ENCODE measurements at regions not wholly inside any gene's neighbourhood (a gene's known extent, or its start where the extent isn't known, plus 50 kb on each side); places are given as distances from the start of the nearest gene placed in this dataset.

DNA sequence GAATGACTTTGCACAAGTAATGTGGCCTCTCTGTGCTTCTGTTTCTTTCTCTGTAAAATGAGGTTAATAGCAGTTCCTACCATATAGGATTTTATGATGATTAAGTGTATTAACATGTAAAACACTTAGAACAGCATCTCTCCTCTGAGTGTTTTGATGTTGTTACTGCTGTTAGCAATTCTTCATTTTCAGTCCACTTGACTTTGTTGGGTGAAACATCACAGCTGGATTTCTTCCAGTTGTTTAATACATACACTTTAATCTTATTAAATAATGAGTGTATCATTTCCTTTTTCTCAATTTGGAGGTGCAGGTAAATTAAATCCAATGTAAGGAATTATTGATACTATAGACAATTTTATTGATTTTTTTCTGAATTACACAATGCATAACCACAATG lies 113.6 kb downstream of the KDR start:
- Mint-ChIP-seq H3K27me3 (ENCODE audit: low read depth in 3 of 3) (peaks cover 0 to 4% (median 1%) of the 10 kb centered on the region in 3 donors), H3K36me3 (no peaks in the 10 kb centered on the region), H3K27ac (no peak overlapping the region), H3K4me1 (no peaks in the 10 kb centered on the region), H3K9me3 (peaks cover 0 to 2% (median 0%) of the 10 kb centered on the region in 7 donors), H3K4me3 (no peak overlapping the region)
- Histone ChIP-seq H3K27ac (ENCODE audit: low read depth in 1 of 2, low read length in 2 of 2) (no peak overlapping the region), H3K4me2 (replicated peaks; ENCODE audit: extremely low read depth, low read length, poor library complexity, severe bottlenecking) (no peak overlapping the region), H4K20me1 (ENCODE audit: insufficient read depth, low read length) (no peaks in the 10 kb centered on the region), H3K9ac (ENCODE audit: insufficient read depth, low read length, poor library complexity, severe bottlenecking) (no peak overlapping the region), H3K27me3 (ENCODE audit: control insufficient read depth in 2 of 2, insufficient read depth in 2 of 2, low read length in 2 of 2) (no peaks in the 10 kb centered on the region), H3K4me3 (replicated peaks in 1 of 3; ENCODE audit: low read depth in 2 of 3, low read length in 3 of 3) (no peak overlapping the region), H3K9me3 (replicated peaks in 1 of 2; ENCODE audit: control insufficient read depth in 1 of 2, insufficient read depth in 1 of 2, low read length in 2 of 2) (no peaks in the 10 kb centered on the region), H2AFZ (ENCODE audit: insufficient read depth, low read depth, low read length, poor library complexity, severe bottlenecking) (no peak overlapping the region), H3K79me2 (ENCODE audit: insufficient read depth, low read length) (no peaks in the 10 kb centered on the region), H3K4me1 (ENCODE audit: control insufficient read depth in 1 of 2, insufficient read depth in 2 of 2, low read length in 2 of 2) (no peaks in the 10 kb centered on the region), H3K36me3 (replicated peaks in 1 of 2; ENCODE audit: control insufficient read depth in 1 of 2, insufficient read depth in 2 of 2, low read length in 2 of 2) (no peaks in the 10 kb centered on the region)
- intact Hi-C loops (cut with micrococcal nuclease) = no loop called here
- no peak for DNase-seq
- TF ChIP-seq, protein P1, sequence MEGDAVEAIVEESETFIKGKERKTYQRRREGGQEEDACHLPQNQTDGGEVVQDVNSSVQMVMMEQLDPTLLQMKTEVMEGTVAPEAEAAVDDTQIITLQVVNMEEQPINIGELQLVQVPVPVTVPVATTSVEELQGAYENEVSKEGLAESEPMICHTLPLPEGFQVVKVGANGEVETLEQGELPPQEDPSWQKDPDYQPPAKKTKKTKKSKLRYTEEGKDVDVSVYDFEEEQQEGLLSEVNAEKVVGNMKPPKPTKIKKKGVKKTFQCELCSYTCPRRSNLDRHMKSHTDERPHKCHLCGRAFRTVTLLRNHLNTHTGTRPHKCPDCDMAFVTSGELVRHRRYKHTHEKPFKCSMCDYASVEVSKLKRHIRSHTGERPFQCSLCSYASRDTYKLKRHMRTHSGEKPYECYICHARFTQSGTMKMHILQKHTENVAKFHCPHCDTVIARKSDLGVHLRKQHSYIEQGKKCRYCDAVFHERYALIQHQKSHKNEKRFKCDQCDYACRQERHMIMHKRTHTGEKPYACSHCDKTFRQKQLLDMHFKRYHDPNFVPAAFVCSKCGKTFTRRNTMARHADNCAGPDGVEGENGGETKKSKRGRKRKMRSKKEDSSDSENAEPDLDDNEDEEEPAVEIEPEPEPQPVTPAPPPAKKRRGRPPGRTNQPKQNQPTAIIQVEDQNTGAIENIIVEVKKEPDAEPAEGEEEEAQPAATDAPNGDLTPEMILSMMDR (IDR thresholded peaks at IDR 0.05) = no peak

DNA sequence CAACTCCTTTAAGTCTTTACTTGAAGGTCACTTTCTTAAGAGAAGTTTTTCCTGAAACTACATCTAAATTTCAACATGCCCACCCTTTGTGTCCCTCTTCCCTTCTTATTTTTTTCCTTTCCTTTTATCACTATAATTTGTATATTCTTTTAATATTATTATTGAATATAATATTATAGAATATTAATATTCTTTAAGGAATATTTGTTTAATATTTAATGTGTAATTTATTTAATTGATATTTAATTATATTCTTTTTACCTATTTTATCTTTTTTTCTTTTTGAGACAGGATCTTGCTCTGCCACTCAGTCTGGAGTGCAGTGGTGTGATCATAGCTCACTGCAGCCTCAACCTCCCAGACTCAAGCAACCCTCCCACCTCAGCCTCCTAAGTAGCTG lies 114.8 kb downstream of the KDR start:
- Mint-ChIP-seq H3K27ac (no peak overlapping the region), H3K9me3 (peaks cover 0 to 2% (median 0%) of the 10 kb centered on the region in 7 donors), H3K4me1 (no peaks in the 10 kb centered on the region), H3K27me3 (ENCODE audit: low read depth in 3 of 3) (peaks cover 0 to 4% (median 1%) of the 10 kb centered on the region in 3 donors), H3K36me3 (no peaks in the 10 kb centered on the region), H3K4me3 (no peak overlapping the region)
- Histone ChIP-seq H3K27ac (ENCODE audit: low read depth in 1 of 2, low read length in 2 of 2) (no peak overlapping the region), H3K4me3 (replicated peaks in 1 of 3; ENCODE audit: low read depth in 2 of 3, low read length in 3 of 3) (no peak overlapping the region), H3K9me3 (replicated peaks in 1 of 2; ENCODE audit: control insufficient read depth in 1 of 2, insufficient read depth in 1 of 2, low read length in 2 of 2) (no peaks in the 10 kb centered on the region), H2AFZ (ENCODE audit: insufficient read depth, low read depth, low read length, poor library complexity, severe bottlenecking) (no peak overlapping the region), H4K20me1 (ENCODE audit: insufficient read depth, low read length) (no peaks in the 10 kb centered on the region), H3K4me2 (replicated peaks; ENCODE audit: extremely low read depth, low read length, poor library complexity, severe bottlenecking) (no peak overlapping the region), H3K4me1 (ENCODE audit: control insufficient read depth in 1 of 2, insufficient read depth in 2 of 2, low read length in 2 of 2) (no peaks in the 10 kb centered on the region), H3K27me3 (ENCODE audit: control insufficient read depth in 2 of 2, insufficient read depth in 2 of 2, low read length in 2 of 2) (no peaks in the 10 kb centered on the region), H3K36me3 (replicated peaks in 1 of 2; ENCODE audit: control insufficient read depth in 1 of 2, insufficient read depth in 2 of 2, low read length in 2 of 2) (no peaks in the 10 kb centered on the region), H3K9ac (ENCODE audit: insufficient read depth, low read length, poor library complexity, severe bottlenecking) (no peak overlapping the region), H3K79me2 (ENCODE audit: insufficient read depth, low read length) (no peaks in the 10 kb centered on the region)
- intact Hi-C loops (cut with micrococcal nuclease) = no loop called here
- DNase-seq = no peak
- TF ChIP-seq, protein P1 (IDR thresholded peaks at IDR 0.05) = no peak

Measured in CD14-positive monocyte (primary cell).